Duodenal mucosa (tissue), 2 donors: ENCODE measurements at regions not wholly inside any gene's neighbourhood (a gene's known extent, or its start where the extent isn't known, plus 50 kb on each side); places are given as distances from the start of the nearest gene placed in this dataset.

Source experiments
- H3K27ac ChIP-seq: one replicate; pipeline ENCODE4 v1.7.0; 2013; ENCODE audit warnings: low read depth, low read length
- H3K27me3 ChIP-seq, 2 donors: one replicate each; pipeline ENCODE4 v1.7.0; 2013; ENCODE audit warnings: low read length in 2 of 2, control low read depth in 1 of 2; ENCODE audit not compliant: insufficient read depth in 2 of 2, control insufficient read depth in 1 of 2
- H3K36me3 ChIP-seq, 2 donors: one replicate each; pipeline ENCODE4 v1.7.0; 2013; ENCODE audit warnings: low read length in 2 of 2, control low read depth in 1 of 2; ENCODE audit not compliant: insufficient read depth in 2 of 2, control insufficient read depth in 1 of 2
- H3K4me1 ChIP-seq, 2 donors: one replicate each; pipeline ENCODE4 v1.7.0; 2013; ENCODE audit warnings: low read length in 2 of 2, control low read depth in 1 of 2; ENCODE audit not compliant: insufficient read depth in 2 of 2, control insufficient read depth in 1 of 2
- H3K4me3 ChIP-seq, 2 donors: one replicate each; pipeline ENCODE4 v1.7.0; 2013; ENCODE audit warnings: low read length in 2 of 2, low read depth in 1 of 2
- H3K9ac ChIP-seq, 2 donors: one replicate each; pipeline ENCODE4 v1.7.0; 2013; ENCODE audit warnings: low read length in 2 of 2, low read depth in 1 of 2
- H3K9me3 ChIP-seq, 2 donors: one replicate each; pipeline ENCODE4 v1.7.0; 2013; ENCODE audit warnings: low read length in 2 of 2, control low read depth in 1 of 2; ENCODE audit not compliant: control insufficient read depth in 1 of 2

- no peak overlapping the region for H3K9ac ChIP-seq
- H3K9me3 ChIP-seq, result no peaks in the 10 kb centered on the region
- no peak overlapping the region for H3K4me3 ChIP-seq
- no peaks in the 10 kb centered on the region for H3K36me3 ChIP-seq
- no peaks in the 10 kb centered on the region for H3K27me3 ChIP-seq
- no peak overlapping the region for H3K27ac ChIP-seq
- H3K4me1 ChIP-seq, result no peaks in the 10 kb centered on the region
These were observed 111.7 kb downstream of the HMX1 start for GRCh38 chr4:8759987-8760386.

DNA sequence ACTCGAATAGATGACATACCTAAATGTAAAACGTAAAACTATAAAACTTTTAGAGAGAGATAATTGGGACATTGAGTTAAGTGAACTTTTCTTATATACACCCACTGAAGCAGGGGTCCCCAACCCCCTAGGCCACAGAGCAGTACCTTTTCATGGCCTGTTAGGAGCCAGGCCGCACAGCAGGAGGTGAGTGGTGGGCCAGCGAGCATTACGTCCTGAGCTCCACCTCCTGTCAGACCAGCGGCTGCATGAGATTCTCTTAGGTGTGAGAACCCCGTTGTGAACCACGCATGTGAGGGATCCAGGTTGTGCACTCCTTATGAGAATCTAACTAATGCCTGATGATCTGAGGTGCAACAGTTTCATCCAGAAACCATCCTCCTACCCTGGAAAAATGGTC, 114.8 kb downstream of the HMX1 start:
- Histone ChIP-seq H3K36me3 (no peaks in the 10 kb centered on the region), H3K4me1 (no peaks in the 10 kb centered on the region), H3K9ac (no peak overlapping the region), H3K27ac (no peak overlapping the region), H3K27me3 (no peaks in the 10 kb centered on the region), H3K4me3 (no peak overlapping the region), H3K9me3 (no peaks in the 10 kb centered on the region)

DNA sequence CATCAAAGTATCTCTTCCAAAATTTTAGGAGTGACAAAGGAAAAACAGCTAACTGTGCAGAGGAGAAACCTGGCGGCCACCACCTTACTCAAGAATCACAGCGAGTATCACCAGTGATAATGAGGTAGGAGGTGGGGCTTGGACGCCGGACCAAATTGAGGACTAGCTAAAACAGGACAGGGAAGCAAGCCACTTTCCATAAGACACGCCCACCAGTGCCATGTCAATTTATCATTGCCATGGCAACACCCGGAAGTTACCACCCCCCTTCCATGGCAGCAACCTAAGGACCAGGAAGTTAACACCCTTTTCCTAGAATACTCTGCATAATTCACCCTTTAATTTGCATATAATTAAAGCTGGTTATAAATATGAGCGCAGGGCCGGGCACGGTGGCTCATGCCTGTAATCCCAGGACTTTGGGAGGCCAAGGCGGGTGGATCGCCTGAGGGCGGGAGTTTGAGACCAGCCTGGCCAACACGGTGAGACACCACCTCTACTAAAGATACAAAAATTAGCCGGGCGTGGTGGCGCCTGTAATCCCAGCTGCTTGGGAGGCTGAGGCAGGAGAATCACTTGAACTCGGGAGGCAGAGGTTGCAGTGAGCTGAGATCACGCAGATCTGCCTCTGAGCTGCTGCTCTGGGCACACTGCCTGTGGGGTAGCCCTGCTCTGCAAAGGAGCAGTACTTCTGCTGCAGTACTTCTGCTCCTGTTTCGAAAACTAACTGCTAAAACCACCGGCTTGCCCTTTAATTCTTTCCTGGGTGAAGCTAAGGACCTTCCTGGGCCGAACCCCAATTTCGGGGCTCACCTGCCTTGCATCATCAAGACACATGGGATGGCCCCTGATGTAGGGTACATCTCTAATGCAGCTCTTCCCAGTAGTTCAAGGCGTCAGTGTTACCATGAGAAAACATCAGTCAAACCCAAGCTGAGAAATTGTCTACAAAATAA, 116.7 kb downstream of the HMX1 start:
- Histone ChIP-seq H3K27ac (no peak overlapping the region), H3K4me3 (no peak overlapping the region)

GRCh38 chr4:8748236-8748575, 123.4 kb downstream of the HMX1 start:
- H3K4me1 ChIP-seq, result no peaks in the 10 kb centered on the region
- H3K4me3 ChIP-seq, result no peak overlapping the region
- H3K9ac ChIP-seq, result no peak overlapping the region
- H3K9me3 ChIP-seq, result no peaks in the 10 kb centered on the region
- no peak overlapping the region for H3K27ac ChIP-seq
- no peaks in the 10 kb centered on the region for H3K36me3 ChIP-seq
- H3K27me3 ChIP-seq, result peaks cover 2 to 3% of the 10 kb centered on the region in 2 donors

More for the DNA sequence above, 116.7 kb downstream of the HMX1 start:
- Histone ChIP-seq H3K9me3 (no peaks in the 10 kb centered on the region), H3K4me1 (no peaks in the 10 kb centered on the region), H3K36me3 (no peaks in the 10 kb centered on the region), H3K27me3 (no peaks in the 10 kb centered on the region), H3K9ac (no peak overlapping the region)

DNA sequence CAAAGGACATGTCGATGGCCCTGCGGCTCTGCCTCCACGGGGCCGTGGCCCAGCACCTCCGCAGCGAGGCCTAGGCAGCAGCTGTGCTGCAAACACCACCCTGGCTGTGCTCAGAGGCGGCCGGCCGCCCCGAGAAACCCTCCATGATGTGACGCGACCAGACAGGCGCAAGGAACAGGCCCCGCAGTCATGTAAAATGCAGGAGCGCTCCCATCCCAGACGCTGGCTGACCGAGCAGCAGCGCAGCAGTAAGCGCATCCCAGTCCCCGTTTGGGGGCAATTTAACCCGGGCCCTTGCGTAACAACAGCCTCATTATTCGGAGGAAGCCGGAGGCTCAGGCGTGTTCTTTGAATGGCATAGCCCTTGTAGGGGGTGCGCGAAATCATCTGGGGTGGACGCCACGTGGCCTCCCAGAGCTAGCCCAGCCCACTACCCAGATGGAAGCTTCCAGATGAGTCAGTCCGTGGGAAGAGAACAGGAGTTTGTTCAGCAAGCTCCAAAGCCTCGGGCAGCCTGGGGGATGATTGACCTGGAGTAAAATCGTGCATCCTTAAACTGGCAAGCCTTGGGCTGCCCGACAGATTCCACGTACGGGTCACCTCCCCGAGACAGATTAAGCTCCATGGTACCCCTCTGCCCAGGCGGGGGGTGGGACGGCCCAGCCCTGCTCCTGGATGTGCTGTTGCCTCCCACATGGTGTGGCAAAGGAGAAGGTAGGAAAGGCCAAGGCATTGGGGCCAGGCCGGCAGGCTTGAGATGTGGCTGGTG, 124.0 kb downstream of the HMX1 start:
- H3K4me1 ChIP-seq, result no peaks in the 10 kb centered on the region
- no peaks in the 10 kb centered on the region for H3K36me3 ChIP-seq
- no peak overlapping the region for H3K27ac ChIP-seq
- H3K9me3 ChIP-seq, result no peaks in the 10 kb centered on the region
- no peak overlapping the region for H3K9ac ChIP-seq
- H3K4me3 ChIP-seq, result no peak overlapping the region
- peaks cover 2 to 3% of the 10 kb centered on the region in 2 donors for H3K27me3 ChIP-seq

- Histone ChIP-seq H3K4me1 (no peaks in the 10 kb centered on the region), H3K4me3 (no peak overlapping the region), H3K9me3 (no peaks in the 10 kb centered on the region), H3K36me3 (no peaks in the 10 kb centered on the region), H3K27ac (no peak overlapping the region), H3K27me3 (peaks cover 2 to 3% of the 10 kb centered on the region in 2 donors), H3K9ac (no peak overlapping the region)
These were observed 124.8 kb downstream of the HMX1 start for GRCh38 chr4:8746523-8747466.

DNA sequence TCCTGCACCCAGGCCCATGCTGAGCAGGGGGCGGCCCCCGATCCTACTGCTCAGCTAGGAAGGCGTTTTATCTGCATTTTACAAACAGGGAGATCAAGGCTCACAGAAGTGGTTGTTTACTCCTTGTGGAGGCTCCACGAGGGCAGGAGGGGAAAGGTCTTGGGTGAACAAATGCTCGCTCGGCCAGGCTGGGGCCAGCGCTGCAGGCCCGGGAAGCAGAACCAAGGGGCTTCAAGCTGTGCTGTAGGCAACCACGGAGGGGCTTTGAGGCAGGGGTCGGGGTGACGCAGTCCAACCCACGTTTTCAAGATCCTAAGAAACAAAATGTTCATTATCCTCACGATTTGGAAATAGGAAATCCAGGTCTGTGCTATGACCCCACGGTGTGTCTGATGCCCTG, 125.8 kb downstream of the HMX1 start:
- Histone ChIP-seq H3K27ac (no peak overlapping the region), H3K4me1 (no peaks in the 10 kb centered on the region), H3K27me3 (peaks cover 2 to 3% of the 10 kb centered on the region in 2 donors)

GRCh38 chr4:8745005-8745790, 126.4 kb downstream of the HMX1 start:
- no peaks in the 10 kb centered on the region for H3K36me3 ChIP-seq
- peaks cover 2 to 3% of the 10 kb centered on the region in 2 donors for H3K27me3 ChIP-seq
- no peaks in the 10 kb centered on the region for H3K4me1 ChIP-seq
- H3K27ac ChIP-seq, result no peak overlapping the region
- no peak overlapping the region for H3K4me3 ChIP-seq
- H3K9me3 ChIP-seq, result no peaks in the 10 kb centered on the region
- H3K9ac ChIP-seq, result no peak overlapping the region

More for the DNA sequence above, 125.8 kb downstream of the HMX1 start:
- no peak overlapping the region for H3K4me3 ChIP-seq
- H3K9ac ChIP-seq, result no peak overlapping the region
- no peaks in the 10 kb centered on the region for H3K9me3 ChIP-seq
- no peaks in the 10 kb centered on the region for H3K36me3 ChIP-seq

- no peak overlapping the region for H3K9ac ChIP-seq
These were observed 127.4 kb downstream of the HMX1 start for GRCh38 chr4:8744083-8744805.

More at GRCh38 chr4:8744083-8744805, 127.4 kb downstream of the HMX1 start:
- no peaks in the 10 kb centered on the region for H3K4me1 ChIP-seq
- no peak overlapping the region for H3K27ac ChIP-seq
- peaks cover 2 to 3% of the 10 kb centered on the region in 2 donors for H3K27me3 ChIP-seq
- H3K9me3 ChIP-seq, result no peaks in the 10 kb centered on the region
- no peak overlapping the region for H3K4me3 ChIP-seq
- H3K36me3 ChIP-seq, result no peaks in the 10 kb centered on the region
